GM21576 (cell line): ENCODE measurements at regions not wholly inside any gene's neighbourhood (a gene's known extent, or its start where the extent isn't known, plus 50 kb on each side); places are given as distances from the start of the nearest gene placed in this dataset.
"Not testable (repeated sequence)": the region's sequence is repeated elsewhere in the genome, so short reads cannot be mapped to it uniquely, and the experiment has no call there.

Experiments used
- ATAC-seq: cut with Tn5 transposase; IDR thresholded peaks from one replicate; pipeline ENCODE4 v1.9.1; 2021; ENCODE audit warnings: mild to moderate bottlenecking, moderate library complexity; ENCODE audit not compliant: unreplicated experiment

GRCh38 chr5:162762119-162762518 is 675.3 kb upstream of the CCNG1 start:
- ATAC-seq, result no peak

GRCh38 chr5:162769019-162769418 is 668.4 kb upstream of the CCNG1 start:
- ATAC-seq, result no peak

- ATAC-seq, result no peak
Measured at GRCh38 chr5:162785673-162786072, 651.7 kb upstream of the CCNG1 start.

GRCh38 chr5:162786234-162786633 is 651.2 kb upstream of the CCNG1 start:
- no peak for ATAC-seq

GRCh38 chr5:162796507-162796906 is 640.9 kb upstream of the CCNG1 start:
- ATAC-seq, result no peak

GRCh38 chr5:162800301-162800700 is 637.1 kb upstream of the CCNG1 start:
- no peak for ATAC-seq

- ATAC-seq, result no peak
Measured at GRCh38 chr5:162801235-162801634, 636.2 kb upstream of the CCNG1 start.

- ATAC-seq, result no peak
Measured at GRCh38 chr5:162806195-162806594, 631.2 kb upstream of the CCNG1 start.

- no peak for ATAC-seq
Measured at GRCh38 chr5:162811071-162811470, 626.3 kb upstream of the CCNG1 start.

GRCh38 chr5:162816816-162817215 is 620.6 kb upstream of the CCNG1 start:
- ATAC-seq, result no peak

- no peak for ATAC-seq
Measured at GRCh38 chr5:162817364-162817763, 620.0 kb upstream of the CCNG1 start.

- ATAC-seq, result not testable (repeated sequence)
Measured at GRCh38 chr5:162821664-162822063, 615.7 kb upstream of the CCNG1 start.

GRCh38 chr5:162824360-162824759 is 613.0 kb upstream of the CCNG1 start:
- ATAC-seq, result peak; percentile 67

- ATAC-seq, result no peak
Measured at GRCh38 chr5:162837155-162837554, 600.2 kb upstream of the CCNG1 start.

- ATAC-seq, result no peak
Measured at GRCh38 chr5:162842727-162843126, 594.7 kb upstream of the CCNG1 start.

- ATAC-seq, result no peak
Measured at GRCh38 chr5:162852134-162852533, 585.3 kb upstream of the CCNG1 start.

GRCh38 chr5:162858770-162859169 is 578.6 kb upstream of the CCNG1 start:
- ATAC-seq, result no peak

- no peak for ATAC-seq
Measured at GRCh38 chr5:162870966-162871365, 566.4 kb upstream of the CCNG1 start.

GRCh38 chr5:162882629-162883028 is 554.8 kb upstream of the CCNG1 start:
- ATAC-seq, result no peak

- no peak for ATAC-seq
Measured at GRCh38 chr5:162886717-162887116, 550.7 kb upstream of the CCNG1 start.

GRCh38 chr5:162888268-162888667 is 549.1 kb upstream of the CCNG1 start:
- no peak for ATAC-seq

- ATAC-seq, result no peak
Measured at GRCh38 chr5:162911873-162912272, 525.5 kb upstream of the CCNG1 start.

- no peak for ATAC-seq
Measured at GRCh38 chr5:162916368-162916767, 521.0 kb upstream of the CCNG1 start.

GRCh38 chr5:162929104-162929503 is 508.3 kb upstream of the CCNG1 start:
- ATAC-seq, result no peak
